Hepatic stellate cell (primary cell): ENCODE measurements at regions not wholly inside any gene's neighbourhood (a gene's known extent, or its start where the extent isn't known, plus 50 kb on each side); places are given as distances from the start of the nearest gene placed in this dataset.

Experiments
- DNase-seq: peaks from one replicate; pipeline ENCODE4 v3.0.0; 2011; ENCODE audit warnings: low spot score

- no peak for DNase-seq
Observed at GRCh38 chr22:48263791-48264351, 1501.4 kb downstream of the TBC1D22A start.

DNA sequence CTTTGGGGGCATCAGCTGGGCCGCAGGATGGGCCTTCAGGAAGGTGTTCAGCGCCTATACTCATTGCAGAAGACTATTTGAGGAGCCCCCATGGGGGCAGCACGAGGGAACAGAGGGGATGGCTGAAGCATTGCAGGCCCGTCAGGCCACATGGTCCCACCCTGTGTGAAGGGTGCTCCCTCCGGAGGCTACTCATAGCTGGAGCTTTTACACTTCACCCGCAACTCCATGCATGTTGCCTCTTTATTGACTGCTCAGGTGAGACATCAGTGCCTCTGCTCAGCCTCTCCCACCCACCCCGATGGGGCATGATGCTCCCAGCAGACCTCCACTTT lies 1500.9 kb downstream of the TBC1D22A start:
- DNase-seq: no peak

GRCh38 chr22:48262596-48263430 lies 1500.4 kb downstream of the TBC1D22A start:
- DNase-seq: no peak

DNA sequence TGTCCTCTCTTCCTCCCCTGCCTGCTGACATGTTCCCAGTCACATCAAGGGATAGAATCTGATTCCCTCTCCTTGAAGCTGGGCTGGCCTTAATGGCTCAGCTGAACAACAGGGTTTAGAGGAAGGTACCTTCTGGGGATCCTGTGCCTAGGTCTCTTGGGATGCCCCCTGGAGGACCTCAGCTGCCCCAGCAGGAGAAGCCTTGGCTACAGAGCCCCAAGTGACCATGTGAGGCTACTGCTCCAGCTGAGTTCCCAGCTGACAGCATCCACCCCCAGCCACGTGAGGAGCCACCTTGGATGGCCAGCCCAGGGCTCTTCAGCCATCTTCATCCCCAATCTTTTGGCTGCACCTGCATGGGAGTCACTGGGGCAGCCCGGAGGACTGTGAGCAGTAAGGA lies 1499.3 kb downstream of the TBC1D22A start:
- no peak for DNase-seq

GRCh38 chr22:48261048-48261621 lies 1498.7 kb downstream of the TBC1D22A start:
- no peak for DNase-seq

- DNase-seq: no peak
Observed at GRCh38 chr22:48259991-48260670, 1497.7 kb downstream of the TBC1D22A start.

DNA sequence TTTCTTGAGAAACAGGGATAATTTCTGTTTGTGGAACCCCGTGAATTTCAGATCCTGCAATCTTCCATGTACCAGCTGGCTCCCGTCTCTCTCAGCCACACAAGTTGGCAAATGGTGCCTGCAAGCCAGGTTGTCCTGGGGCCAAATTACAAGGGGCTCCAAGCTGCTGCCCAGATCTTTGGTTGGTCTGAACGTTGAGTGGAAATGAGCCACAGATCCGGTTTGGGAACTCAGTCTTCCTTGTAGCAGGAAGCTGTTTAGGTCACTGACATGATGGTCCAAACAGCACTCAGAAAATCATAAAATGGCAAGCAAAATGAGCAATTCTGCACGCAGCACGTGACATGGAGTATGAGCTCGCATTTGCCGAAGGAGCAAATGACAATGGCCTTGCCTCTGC lies 1496.4 kb downstream of the TBC1D22A start:
- DNase-seq: no peak

GRCh38 chr22:48258064-48258701 lies 1495.7 kb downstream of the TBC1D22A start:
- no peak for DNase-seq

GRCh38 chr22:48257685-48258055 lies 1495.2 kb downstream of the TBC1D22A start:
- no peak for DNase-seq

- no peak for DNase-seq
Observed at GRCh38 chr22:48256776-48257684, 1494.6 kb downstream of the TBC1D22A start.

GRCh38 chr22:48256041-48256739 lies 1493.7 kb downstream of the TBC1D22A start:
- no peak for DNase-seq

DNA sequence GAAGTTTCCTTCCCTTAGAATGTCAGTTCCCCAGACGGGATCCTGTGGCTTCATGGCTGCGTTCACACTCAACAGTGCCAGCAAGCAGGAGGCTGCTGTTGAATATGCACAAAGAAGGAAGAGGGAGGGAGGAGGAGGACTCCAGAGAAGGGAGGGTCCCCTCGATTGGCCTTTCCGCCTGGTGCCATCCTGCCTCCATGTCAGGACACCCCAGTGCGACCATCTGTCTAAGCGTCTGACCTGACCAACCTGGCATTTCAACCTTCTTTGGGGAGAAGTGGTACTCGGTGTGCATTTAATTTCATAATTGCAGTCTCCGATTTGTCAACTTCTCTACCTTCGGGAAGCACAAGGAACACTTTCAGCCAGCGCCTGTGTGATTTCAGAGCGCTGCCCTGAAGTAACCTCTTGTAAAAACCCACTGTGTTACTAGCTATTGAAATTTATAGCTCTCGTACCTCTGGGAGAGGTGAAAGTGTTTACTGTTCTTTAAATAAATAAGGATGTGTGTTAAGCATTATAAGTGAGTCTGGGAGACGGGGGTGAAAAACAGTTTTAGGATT lies 1491.9 kb downstream of the TBC1D22A start:
- DNase-seq: no peak

- DNase-seq: no peak
Observed at GRCh38 chr22:48253573-48253972, 1491.1 kb downstream of the TBC1D22A start.

DNA sequence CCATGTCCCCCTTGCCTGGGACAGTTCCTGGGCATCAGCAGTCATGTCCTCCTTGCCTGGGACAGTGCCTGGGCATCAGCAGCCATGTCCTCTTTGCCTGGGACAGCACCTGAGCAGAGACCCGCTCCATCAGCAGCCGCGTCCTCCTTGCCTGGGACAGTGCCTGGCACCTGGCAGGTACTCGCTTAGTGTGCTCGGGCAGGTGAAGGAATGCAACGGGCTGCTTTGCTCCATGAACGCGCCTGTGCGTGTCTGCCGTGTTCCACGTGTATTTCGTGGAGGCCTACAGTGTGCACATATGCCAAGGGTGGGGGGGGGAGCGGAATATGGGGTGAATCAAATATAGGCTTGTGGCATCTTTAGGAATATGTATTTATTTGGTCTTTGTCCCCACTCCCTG lies 1490.7 kb downstream of the TBC1D22A start:
- no peak for DNase-seq

- DNase-seq: no peak
Observed at GRCh38 chr22:48251629-48252028, 1489.2 kb downstream of the TBC1D22A start.

- no peak for DNase-seq
Observed at GRCh38 chr22:48250937-48251530, 1488.6 kb downstream of the TBC1D22A start.

GRCh38 chr22:48250286-48250895 lies 1487.9 kb downstream of the TBC1D22A start:
- DNase-seq: no peak

DNA sequence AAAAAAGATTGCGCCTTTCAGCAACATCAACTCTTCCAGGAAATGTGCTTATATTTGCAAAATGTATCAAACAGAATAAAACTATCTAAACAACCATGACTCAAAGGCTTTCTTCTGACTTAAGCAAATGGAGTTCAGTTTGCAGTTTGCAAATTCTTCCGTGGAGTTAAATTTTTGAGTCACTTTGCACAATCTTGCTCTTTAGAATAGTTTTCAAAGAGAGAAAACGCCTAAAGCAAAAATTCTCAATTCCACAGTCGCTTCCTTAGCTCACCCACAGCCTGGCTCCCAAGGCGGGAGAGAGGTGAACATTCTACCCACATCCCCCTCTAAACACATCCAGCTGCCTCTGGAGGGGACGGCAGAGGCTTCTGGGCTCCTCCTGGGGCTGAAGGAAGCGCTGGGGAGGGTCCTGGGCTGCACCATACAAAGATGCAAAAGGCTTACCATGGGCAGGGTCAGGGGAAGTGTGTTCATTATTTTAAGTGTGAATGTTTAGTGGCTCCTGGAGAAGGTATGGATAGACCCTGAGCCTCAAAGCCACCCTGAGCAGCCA lies 1487.3 kb downstream of the TBC1D22A start:
- no peak for DNase-seq

GRCh38 chr22:48248901-48249455 lies 1486.5 kb downstream of the TBC1D22A start:
- DNase-seq: no peak
